ENCODE measurements at regions not wholly inside any gene's neighbourhood (a gene's known extent, or its start where the extent isn't known, plus 50 kb on each side); places are given as distances from the start of the nearest gene placed in this dataset.

GRCh38 chr5:86679949-86680348, 62.2 kb downstream of the COX7C start:
- TF ChIP-seq POLR2AphosphoS5 (IDR thresholded peaks at IDR 0.05; ENCODE audit: low read depth, low read length) (no peak), POLR2A (IDR thresholded peaks at IDR 0.05; ENCODE audit: low read depth, low read length) (no peak)
